GM13976 (cell line): ENCODE measurements at regions not wholly inside any gene's neighbourhood (a gene's known extent, or its start where the extent isn't known, plus 50 kb on each side); places are given as distances from the start of the nearest gene placed in this dataset.
"Not testable (repeated sequence)": the region's sequence is repeated elsewhere in the genome, so short reads cannot be mapped to it uniquely, and the experiment has no call there.

Experiments
- DNase-seq: peaks from one replicate; pipeline ENCODE4 v3.0.0; 2012; ENCODE audit warnings: low spot score
- in situ Hi-C: fragments of 300-500 bp; cut with MboI; formaldehyde crosslinking; loops from one replicate; pipeline ENCODE4 v1.12.0; 2022; ENCODE audit warnings: low sequenced_read_pairs, mixed read lengths, inconsistent platforms; ENCODE audit not compliant: unreplicated experiment
- TF ChIP-seq, protein P1 (sequence below): IDR thresholded peaks from 2 replicates; pipeline ENCODE4 v1.5.1; 2012; ENCODE audit warnings: borderline replicate concordance, mild to moderate bottlenecking; ENCODE audit not compliant: insufficient read depth; ENCODE audit errors: extremely low read depth, missing control alignments, control extremely low read depth

- in situ Hi-C loops, result no loop called here
- TF ChIP-seq, protein P1, sequence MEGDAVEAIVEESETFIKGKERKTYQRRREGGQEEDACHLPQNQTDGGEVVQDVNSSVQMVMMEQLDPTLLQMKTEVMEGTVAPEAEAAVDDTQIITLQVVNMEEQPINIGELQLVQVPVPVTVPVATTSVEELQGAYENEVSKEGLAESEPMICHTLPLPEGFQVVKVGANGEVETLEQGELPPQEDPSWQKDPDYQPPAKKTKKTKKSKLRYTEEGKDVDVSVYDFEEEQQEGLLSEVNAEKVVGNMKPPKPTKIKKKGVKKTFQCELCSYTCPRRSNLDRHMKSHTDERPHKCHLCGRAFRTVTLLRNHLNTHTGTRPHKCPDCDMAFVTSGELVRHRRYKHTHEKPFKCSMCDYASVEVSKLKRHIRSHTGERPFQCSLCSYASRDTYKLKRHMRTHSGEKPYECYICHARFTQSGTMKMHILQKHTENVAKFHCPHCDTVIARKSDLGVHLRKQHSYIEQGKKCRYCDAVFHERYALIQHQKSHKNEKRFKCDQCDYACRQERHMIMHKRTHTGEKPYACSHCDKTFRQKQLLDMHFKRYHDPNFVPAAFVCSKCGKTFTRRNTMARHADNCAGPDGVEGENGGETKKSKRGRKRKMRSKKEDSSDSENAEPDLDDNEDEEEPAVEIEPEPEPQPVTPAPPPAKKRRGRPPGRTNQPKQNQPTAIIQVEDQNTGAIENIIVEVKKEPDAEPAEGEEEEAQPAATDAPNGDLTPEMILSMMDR, result no peak
- no peak for DNase-seq
These were observed 72.1 kb upstream of the EPB41L1 start for GRCh38 chr20:36082315-36082915.

DNA sequence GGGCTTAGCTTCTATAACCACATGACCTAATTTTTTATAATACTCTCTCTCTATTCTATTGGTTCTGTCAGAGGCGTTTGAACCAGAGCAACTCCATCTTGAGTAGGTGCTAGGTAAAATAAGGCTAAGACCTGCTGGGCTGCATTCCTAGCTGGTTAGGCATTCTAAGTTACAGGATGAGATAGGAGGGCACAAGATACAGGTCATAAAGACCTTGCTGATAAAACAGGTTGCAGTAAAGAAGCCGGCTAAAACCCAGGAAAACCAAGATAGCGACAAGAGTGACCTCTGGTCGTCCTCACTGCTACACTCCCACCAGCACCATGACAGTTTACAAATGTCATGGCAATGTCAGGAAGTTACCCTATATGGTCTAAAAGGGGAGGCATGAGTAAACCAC is 71.3 kb upstream of the EPB41L1 start:
- DNase-seq, in situ Hi-C loops: not testable (repeated sequence)

GRCh38 chr20:36084356-36084755 is 70.2 kb upstream of the EPB41L1 start:
- no peak for DNase-seq
- in situ Hi-C loops, result no loop called here
- TF ChIP-seq, protein P1, result no peak

- DNase-seq, result no peak
- in situ Hi-C loops, result no loop called here
- TF ChIP-seq, protein P1, result no peak
These were observed 69.5 kb upstream of the EPB41L1 start for GRCh38 chr20:36084897-36085613.

DNA sequence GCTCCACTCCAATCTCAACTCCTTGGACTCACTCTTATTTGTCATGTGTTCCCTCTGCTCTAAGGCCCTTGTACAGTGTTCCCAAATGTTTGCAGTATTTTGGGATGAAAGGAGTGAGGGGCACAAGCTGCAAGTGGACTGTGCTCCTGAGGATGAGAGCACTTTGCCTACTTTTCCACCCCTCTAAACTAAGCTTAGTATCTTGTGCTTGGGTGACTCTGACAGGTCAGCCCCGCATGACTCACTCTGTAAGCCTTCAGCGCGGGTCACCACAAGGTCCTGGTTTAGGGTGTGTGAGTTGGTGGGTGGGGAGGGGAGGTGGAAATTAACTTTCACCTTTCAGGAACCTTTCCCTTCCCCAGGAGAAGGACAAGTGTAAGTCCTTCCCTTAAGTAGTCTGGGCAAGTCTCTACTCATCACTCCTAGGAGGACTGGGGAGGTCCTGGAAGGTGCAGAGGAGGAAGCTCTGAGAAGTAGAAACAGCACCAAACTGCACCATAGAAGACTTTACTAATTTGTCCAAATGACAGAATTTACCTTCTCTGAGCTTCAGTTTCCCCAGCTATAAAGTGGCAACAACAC is 68.8 kb upstream of the EPB41L1 start:
- no peak for DNase-seq
- TF ChIP-seq, protein P1, result no peak
- in situ Hi-C loops, result no loop called here

DNA sequence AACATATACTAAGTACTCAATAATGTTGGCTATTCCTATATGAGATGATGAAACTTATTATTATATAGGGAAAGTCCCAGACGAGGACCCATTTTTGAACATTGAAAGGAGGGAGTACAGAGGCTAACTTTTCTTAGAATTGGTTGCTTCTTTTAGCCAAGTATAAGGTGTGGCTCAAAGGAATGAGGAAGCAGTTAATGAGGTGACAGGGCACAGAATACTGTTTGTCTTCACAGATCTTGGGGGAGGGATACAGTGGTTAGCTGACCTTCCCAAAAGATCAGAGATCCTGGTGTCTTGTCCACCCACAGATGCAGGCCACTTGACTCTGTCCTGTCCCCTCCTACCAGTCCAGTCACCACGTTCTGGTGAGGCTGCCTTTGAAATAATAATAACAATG is 67.8 kb upstream of the EPB41L1 start:
- no peak for DNase-seq
- in situ Hi-C loops, result no loop called here
- TF ChIP-seq, protein P1, result no peak

DNA sequence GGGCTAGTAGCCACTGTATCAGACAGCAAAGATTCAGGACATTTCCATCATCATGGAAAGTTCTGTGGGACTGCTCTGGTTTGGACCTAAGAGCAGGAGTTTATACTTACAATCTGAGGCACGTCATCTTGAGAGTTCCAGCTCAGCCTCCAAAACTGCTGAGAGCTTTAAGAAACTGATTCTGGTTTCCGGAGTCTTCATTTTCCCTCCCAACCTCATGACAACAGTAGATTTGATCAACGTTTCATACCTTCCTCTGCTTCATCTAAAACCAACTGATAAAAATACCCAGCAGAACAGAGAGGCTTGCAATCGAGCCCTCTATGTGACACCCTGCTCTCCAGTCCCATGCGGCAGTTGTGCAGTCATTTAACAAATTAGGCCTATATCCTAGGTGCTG is 64.3 kb upstream of the EPB41L1 start:
- in situ Hi-C loops, result no loop called here
- TF ChIP-seq, protein P1, result no peak

More for the DNA sequence above, 64.3 kb upstream of the EPB41L1 start:
- no peak for DNase-seq
